WTC11 (cell line): ENCODE measurements at regions not wholly inside any gene's neighbourhood (a gene's known extent, or its start where the extent isn't known, plus 50 kb on each side); places are given as distances from the start of the nearest gene placed in this dataset.

Experiments
- ATF1 ChIP-seq: sonication (generic); formaldehyde crosslinking; IDR thresholded peaks from 2 replicates; pipeline ENCODE4 v1.8.1; 2023; ENCODE audit warnings: mild to moderate bottlenecking, moderate library complexity, missing genetic modification reagents
- CTCF ChIP-seq: fragments of 200-600 bp; IDR thresholded peaks from 2 replicates; pipeline ENCODE4 v1.8.0; 2022; ENCODE audit warnings: antibody characterized with exemption
- FOXJ3 ChIP-seq: sonication (generic); formaldehyde crosslinking; IDR thresholded peaks from 2 replicates; pipeline ENCODE4 v1.9.0; 2021; ENCODE audit warnings: missing genetic modification reagents, mild to moderate bottlenecking, borderline replicate concordance
- JUN ChIP-seq: sonication (generic); formaldehyde crosslinking; IDR thresholded peaks from 2 replicates; pipeline ENCODE4 v1.8.0; 2023; ENCODE audit warnings: mild to moderate bottlenecking, missing genetic modification reagents
- NR1H2 ChIP-seq: sonication (generic); formaldehyde crosslinking; IDR thresholded peaks from 2 replicates; pipeline ENCODE4 v1.9.0; 2021; ENCODE audit warnings: mild to moderate bottlenecking, moderate library complexity, missing genetic modification reagents
- SMAD4 ChIP-seq: sonication (generic); formaldehyde crosslinking; IDR thresholded peaks from 2 replicates; pipeline ENCODE4 v1.8.0; 2022; ENCODE audit warnings: mild to moderate bottlenecking, missing genetic modification reagents
- SP1 ChIP-seq: sonication (generic); formaldehyde crosslinking; conservative IDR thresholded peaks from 2 replicates; pipeline ENCODE4 v1.8.1; 2022; ENCODE audit warnings: missing genetic modification reagents
- TEAD1 ChIP-seq: sonication (generic); formaldehyde crosslinking; IDR thresholded peaks from 2 replicates; pipeline ENCODE4 v1.8.0; 2022; ENCODE audit warnings: mild to moderate bottlenecking, missing genetic modification reagents
- ZBTB21 ChIP-seq: sonication (generic); formaldehyde crosslinking; IDR thresholded peaks from 2 replicates; pipeline ENCODE4 v1.8.1; 2023; ENCODE audit warnings: mild to moderate bottlenecking, missing genetic modification reagents, borderline replicate concordance
- ZNF219 ChIP-seq: sonication (generic); formaldehyde crosslinking; IDR thresholded peaks from 2 replicates; pipeline ENCODE4 v1.8.0; 2023; ENCODE audit warnings: missing genetic modification reagents, mild to moderate bottlenecking, borderline replicate concordance
- TF ChIP-seq, protein P1 (sequence below): sonication (generic); formaldehyde crosslinking; IDR thresholded peaks from 2 replicates; pipeline ENCODE4 v1.8.0; 2022; ENCODE audit warnings: mild to moderate bottlenecking, missing genetic modification reagents

- no peak for TF ChIP-seq SMAD4
- TF ChIP-seq CTCF: no peak
- TF ChIP-seq, protein P1, sequence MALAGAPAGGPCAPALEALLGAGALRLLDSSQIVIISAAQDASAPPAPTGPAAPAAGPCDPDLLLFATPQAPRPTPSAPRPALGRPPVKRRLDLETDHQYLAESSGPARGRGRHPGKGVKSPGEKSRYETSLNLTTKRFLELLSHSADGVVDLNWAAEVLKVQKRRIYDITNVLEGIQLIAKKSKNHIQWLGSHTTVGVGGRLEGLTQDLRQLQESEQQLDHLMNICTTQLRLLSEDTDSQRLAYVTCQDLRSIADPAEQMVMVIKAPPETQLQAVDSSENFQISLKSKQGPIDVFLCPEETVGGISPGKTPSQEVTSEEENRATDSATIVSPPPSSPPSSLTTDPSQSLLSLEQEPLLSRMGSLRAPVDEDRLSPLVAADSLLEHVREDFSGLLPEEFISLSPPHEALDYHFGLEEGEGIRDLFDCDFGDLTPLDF (CRISPR knock-in tag): no peak
- no peak for TF ChIP-seq FOXJ3
- no peak for TF ChIP-seq ZBTB21 (CRISPR knock-in tag)
- no peak for TF ChIP-seq ZNF219 (CRISPR knock-in tag)
- no peak for TF ChIP-seq ATF1 (CRISPR knock-in tag)
- TF ChIP-seq TEAD1 (CRISPR knock-in tag): no peak
- TF ChIP-seq JUN (CRISPR knock-in tag): no peak
- no peak for TF ChIP-seq SP1 (CRISPR knock-in tag)
- TF ChIP-seq NR1H2: no peak
These were observed 52.8 kb upstream of the CADM1 start for GRCh38 chr11:115556984-115557383.
